OCI-LY7 (cell line): ENCODE measurements at regions not wholly inside any gene's neighbourhood (a gene's known extent, or its start where the extent isn't known, plus 50 kb on each side); places are given as distances from the start of the nearest gene placed in this dataset.

Experiments used
- CTCF ChIP-seq: fragments of 200-600 bp; sonication (generic); conservative IDR thresholded peaks from 2 replicates; pipeline ENCODE4 v1.5.1; 2014; ENCODE audit warnings: mild to moderate bottlenecking, antibody characterized with exemption, low read length, moderate library complexity, mixed read lengths
- EZH2phosphoT487 ChIP-seq: fragments of 200-600 bp; sonication (generic); IDR thresholded peaks from 2 replicates; pipeline ENCODE4 v1.6.1; 2018; ENCODE audit warnings: low read depth, borderline replicate concordance, mild to moderate bottlenecking, mixed run types, antibody characterized with exemption, low read length, moderate library complexity, mixed read lengths

DNA sequence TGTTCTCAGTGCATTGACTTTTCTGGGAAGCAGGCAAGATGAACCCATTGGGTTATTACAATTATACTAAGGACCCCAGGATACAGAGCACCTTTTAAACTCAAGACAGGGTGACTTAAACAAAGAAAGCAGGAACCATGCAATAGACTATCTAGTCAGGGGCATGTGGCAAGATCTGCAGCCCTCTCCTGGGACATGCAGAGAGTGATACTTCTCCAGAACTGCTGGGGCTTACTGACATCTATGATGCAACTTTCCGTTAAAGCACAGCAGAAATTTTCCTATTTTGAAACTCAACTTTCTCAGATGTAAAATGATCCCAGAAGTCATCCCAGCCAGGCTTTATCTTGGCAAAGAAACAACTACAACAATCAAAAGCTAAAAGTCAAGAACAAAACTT lies 162.2 kb upstream of the HNMT start:
- TF ChIP-seq CTCF (no peak), EZH2phosphoT487 (no peak)
